A549 (cell line): ENCODE measurements at regions not wholly inside any gene's neighbourhood (a gene's known extent, or its start where the extent isn't known, plus 50 kb on each side); places are given as distances from the start of the nearest gene placed in this dataset.

Source experiments
- ATAC-seq, 2 experiments: fragments of 200-7000 bp in 1 of 2; fragments of >200 bp in 1 of 2; cut with Nextera tagmentation in 1 of 2; cut with Tn5 transposase in 1 of 2; 3 replicates each; pipeline versions ENCODE4 v1.8.0 to v1.9.1; 2018 to 2020; ENCODE audit warnings: mild to moderate bottlenecking in 1 of 2, moderate library complexity in 1 of 2
- CTCF ChIA-PET: fragments of 300-600 bp; sonication (Branson Sonifier 250); formaldehyde crosslinking; extraction: SDS; loops from one replicate; lab custom pipeline; 2021; ENCODE audit warnings: antibody characterized with exemption, inconsistent platforms; lab: Yijun Ruan, JAX
- POLR2A ChIA-PET: fragments of 350-600 bp; formaldehyde crosslinking; extraction: SDS; loops from one replicate; lab custom pipeline; 2021; ENCODE audit warnings: antibody characterized with exemption, inconsistent platforms; lab: Yijun Ruan, JAX
- DNase-seq, 2 experiments: peaks; one replicate each; pipeline versions ENCODE4 v3.0.0 to v3.0.0-alpha.2; 2011 to 2016; ENCODE audit warnings: low read depth in 1 of 2, low spot score in 1 of 2
- FAIRE-seq: peaks from 2 replicates; lab custom pipeline; 2011; peaks lifted over from hg19 to GRCh38; lab: Jason Lieb, UNC
- H3K27ac ChIP-seq, 2 experiments: fragments of >200 bp; sonication (Bioruptor Twin); formaldehyde crosslinking; 3 replicates each; pipeline ENCODE4 v1.5.1; 2016 to 2017
- H3K4me1 ChIP-seq: fragments of >200 bp; sonication (Bioruptor Twin); formaldehyde crosslinking; 3 replicates; pipeline ENCODE4 v1.6.1; 2016
- H3K4me2 ChIP-seq: fragments of >200 bp; sonication (Bioruptor Twin); formaldehyde crosslinking; 3 replicates; pipeline ENCODE4 v1.6.1; 2016
- H3K4me3 ChIP-seq: fragments of >200 bp; sonication (Bioruptor Twin); formaldehyde crosslinking; 3 replicates; pipeline ENCODE4 v1.5.1; 2016
- H3K9me3 ChIP-seq: fragments of >200 bp; sonication (Bioruptor Twin); formaldehyde crosslinking; 3 replicates; pipeline ENCODE4 v1.6.1; 2016
- BHLHE40 ChIP-seq: IDR thresholded peaks from 2 replicates; pipeline ENCODE4 v1.6.1; 2012; ENCODE audit warnings: low read depth, low read length, inconsistent platforms
- EHF ChIP-seq: fragments of 250-450 bp; sonication (Bioruptor Pico); IDR thresholded peaks from 2 replicates; pipeline ENCODE4 v1.5.0; 2020; ENCODE audit warnings: mild to moderate bottlenecking
- EHMT2 ChIP-seq: fragments of 200-600 bp; sonication (generic); IDR thresholded peaks from 2 replicates; pipeline ENCODE4 v1.6.1; 2016; ENCODE audit warnings: antibody characterized with exemption, low read depth, mild to moderate bottlenecking, moderate library complexity
- FOSB ChIP-seq: fragments of 250-450 bp; sonication (Bioruptor Pico); IDR thresholded peaks from 2 replicates; pipeline ENCODE4 v1.5.0; 2020; ENCODE audit warnings: mild to moderate bottlenecking, moderate library complexity
- FOSL2 ChIP-seq, 2 experiments: fragments of 450-650 bp in 1 of 2; fragments of >200 bp in 1 of 2; sonication (Bioruptor Twin) in 1 of 2; formaldehyde crosslinking; IDR thresholded peaks; 2 replicates each; pipeline versions ENCODE4 v1.5.0 to v1.6.1; 2016 to 2020; ENCODE audit warnings: mild to moderate bottlenecking in 1 of 2, moderate library complexity in 1 of 2
- GATA3 ChIP-seq: IDR thresholded peaks from 2 replicates; pipeline ENCODE4 v1.6.1; 2012; ENCODE audit warnings: borderline replicate concordance
- HEYL ChIP-seq: fragments of 250-450 bp; sonication (Bioruptor Pico); IDR thresholded peaks from 2 replicates; pipeline ENCODE4 v1.8.0; 2021; ENCODE audit warnings: mild to moderate bottlenecking, moderate library complexity
- HOXA7 ChIP-seq: fragments of 250-450 bp; sonication (Bioruptor Pico); IDR thresholded peaks from 2 replicates; pipeline ENCODE4 v1.5.0; 2020; ENCODE audit warnings: mild to moderate bottlenecking, moderate library complexity
- HOXB13 ChIP-seq: fragments of 250-450 bp; sonication (Bioruptor Pico); IDR thresholded peaks from 2 replicates; pipeline ENCODE4 v1.5.0; 2020; ENCODE audit warnings: low read depth, mild to moderate bottlenecking, moderate library complexity
- HOXB5 ChIP-seq: fragments of 250-450 bp; sonication (Bioruptor Pico); IDR thresholded peaks from 2 replicates; pipeline ENCODE4 v1.5.0; 2020; ENCODE audit warnings: mild to moderate bottlenecking, moderate library complexity
- JUN ChIP-seq, 2 experiments: fragments of >200 bp; sonication (Bioruptor Twin); formaldehyde crosslinking; IDR thresholded peaks; 2 replicates in 1 of 2; 3 replicates in 1 of 2; pipeline ENCODE4 v1.6.1; 2016 to 2017
- KDM1A ChIP-seq: fragments of 200-600 bp; sonication (generic); IDR thresholded peaks from 2 replicates; pipeline ENCODE4 v1.6.1; 2016; ENCODE audit warnings: low read depth, mild to moderate bottlenecking
- KDM5A ChIP-seq: fragments of 200-600 bp; sonication (generic); IDR thresholded peaks from 2 replicates; pipeline ENCODE4 v1.6.1; 2016; ENCODE audit warnings: antibody characterized with exemption, mild to moderate bottlenecking
- MAFK ChIP-seq: fragments of 450-650 bp; IDR thresholded peaks from 2 replicates; pipeline ENCODE4 v1.6.1; 2014; ENCODE audit not compliant: partially characterized antibody
- MAZ ChIP-seq: fragments of 150-350 bp; IDR thresholded peaks from 2 replicates; pipeline ENCODE4 v1.6.1; 2014; ENCODE audit warnings: antibody characterized with exemption, low read depth, low read length, borderline replicate concordance
- MYC ChIP-seq: IDR thresholded peaks from 2 replicates; pipeline ENCODE4 v1.6.1; 2012; ENCODE audit warnings: mild to moderate bottlenecking, inconsistent platforms, low read length, improper control_type of control experiment, borderline replicate concordance
- NFE2L2 ChIP-seq: fragments of 150-350 bp; conservative IDR thresholded peaks from 2 replicates; pipeline ENCODE4 v1.6.1; 2014; ENCODE audit warnings: low read length
- NR3C1 ChIP-seq: fragments of >200 bp; sonication (Bioruptor Twin); formaldehyde crosslinking; IDR thresholded peaks from 3 replicates; pipeline ENCODE4 v1.6.1; 2017
- PHF8 ChIP-seq: fragments of 200-600 bp; sonication (generic); IDR thresholded peaks from 2 replicates; pipeline ENCODE4 v1.6.1; 2016; ENCODE audit warnings: low read depth, mild to moderate bottlenecking, antibody characterized with exemption, moderate library complexity, borderline replicate concordance
- POLR2A ChIP-seq: IDR thresholded peaks from 2 replicates; pipeline ENCODE4 v1.6.1; 2012; ENCODE audit warnings: mild to moderate bottlenecking, low read length
- RARB ChIP-seq: fragments of 250-450 bp; sonication (Bioruptor Pico); IDR thresholded peaks from 2 replicates; pipeline ENCODE4 v1.8.0; 2021; ENCODE audit warnings: mild to moderate bottlenecking, moderate library complexity
- RCOR1 ChIP-seq: fragments of 150-350 bp; IDR thresholded peaks from 2 replicates; pipeline ENCODE4 v1.6.1; 2014; ENCODE audit warnings: antibody characterized with exemption, low read length, low read depth
- SMC3 ChIP-seq: fragments of >200 bp; sonication (Bioruptor Twin); formaldehyde crosslinking; IDR thresholded peaks from 3 replicates; pipeline ENCODE4 v1.6.1; 2018; ENCODE audit warnings: inconsistent platforms
- TFCP2L1 ChIP-seq: fragments of 250-450 bp; sonication (Bioruptor Pico); IDR thresholded peaks from 2 replicates; pipeline ENCODE4 v1.5.0; 2021; ENCODE audit warnings: mild to moderate bottlenecking
- TP53 ChIP-seq: fragments of 250-450 bp; sonication (Bioruptor Pico); IDR thresholded peaks from 2 replicates; pipeline ENCODE4 v1.5.0; 2021; ENCODE audit warnings: mild to moderate bottlenecking, moderate library complexity
- ZC3H11A ChIP-seq: fragments of 450-650 bp; IDR thresholded peaks from 2 replicates; pipeline ENCODE4 v1.6.1; 2014; ENCODE audit warnings: antibody characterized with exemption, mild to moderate bottlenecking
- ZNF302 ChIP-seq: fragments of 250-450 bp; sonication (Bioruptor Pico); IDR thresholded peaks from 2 replicates; pipeline ENCODE4 v1.9.0; 2021; ENCODE audit warnings: inconsistent platforms, mild to moderate bottlenecking, moderate library complexity
- WGBS: methylation state at CpG from one replicate; pipeline ENCODE4 v1.1.6; 2017; ENCODE audit errors: missing lambda C conversion rate; 5-methylcytosine and 5-hydroxymethylcytosine counted together
- TF ChIP-seq, protein P1 (sequence below): fragments of 450-650 bp; IDR thresholded peaks from 2 replicates; pipeline ENCODE4 v1.6.1; 2014; ENCODE audit warnings: antibody characterized with exemption
- TF ChIP-seq, protein P2 (sequence below): fragments of 200-600 bp; sonication (generic); IDR thresholded peaks from 2 replicates; pipeline ENCODE4 v1.6.1; 2016; ENCODE audit warnings: antibody characterized with exemption, mild to moderate bottlenecking, moderate library complexity
- TF ChIP-seq, protein P3 (sequence below): IDR thresholded peaks from 2 replicates; pipeline ENCODE4 v1.6.1; 2012
- TF ChIP-seq, protein P4 (sequence below): fragments of >200 bp; sonication (Bioruptor Twin); formaldehyde crosslinking; IDR thresholded peaks from 3 replicates; pipeline ENCODE4 v1.5.1; 2016

DNA sequence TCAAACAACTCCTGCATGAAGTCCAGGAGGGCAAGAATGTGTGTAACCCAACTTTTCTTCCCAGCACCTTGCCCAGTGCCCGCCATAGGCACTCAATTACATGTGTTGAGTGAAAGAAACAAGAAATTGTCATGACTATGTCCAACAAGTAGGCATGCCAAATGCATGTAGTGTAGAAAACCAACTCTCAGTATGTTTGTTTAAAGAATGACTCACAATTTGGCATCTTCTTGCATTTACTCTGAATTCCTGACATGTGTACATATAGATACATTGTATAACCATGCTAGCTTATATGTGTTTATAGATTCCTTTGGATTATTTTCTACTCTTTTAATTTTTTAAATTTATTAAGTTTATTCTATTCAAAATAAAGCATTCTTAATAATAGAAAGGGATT lies 305.0 kb downstream of the EFNB2 start:
- WGBS: 71% methylated on average over 1 of the region's 1 CpG
- ATAC-seq: no peak
- CTCF ChIA-PET: no interaction called here
- H3K4me3 ChIP-seq: no peak overlapping the region
- no peak overlapping the region for H3K27ac ChIP-seq
- no peak for FAIRE-seq
- POLR2A ChIA-PET: no interaction called here
- no peak for TF ChIP-seq FOSB
- TF ChIP-seq HEYL (CRISPR knock-in tag): no peak
- TF ChIP-seq, protein P1, sequence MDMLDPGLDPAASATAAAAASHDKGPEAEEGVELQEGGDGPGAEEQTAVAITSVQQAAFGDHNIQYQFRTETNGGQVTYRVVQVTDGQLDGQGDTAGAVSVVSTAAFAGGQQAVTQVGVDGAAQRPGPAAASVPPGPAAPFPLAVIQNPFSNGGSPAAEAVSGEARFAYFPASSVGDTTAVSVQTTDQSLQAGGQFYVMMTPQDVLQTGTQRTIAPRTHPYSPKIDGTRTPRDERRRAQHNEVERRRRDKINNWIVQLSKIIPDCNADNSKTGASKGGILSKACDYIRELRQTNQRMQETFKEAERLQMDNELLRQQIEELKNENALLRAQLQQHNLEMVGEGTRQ: no peak
- TF ChIP-seq MYC: no peak
- no peak for TF ChIP-seq RCOR1
- TF ChIP-seq, protein P2, sequence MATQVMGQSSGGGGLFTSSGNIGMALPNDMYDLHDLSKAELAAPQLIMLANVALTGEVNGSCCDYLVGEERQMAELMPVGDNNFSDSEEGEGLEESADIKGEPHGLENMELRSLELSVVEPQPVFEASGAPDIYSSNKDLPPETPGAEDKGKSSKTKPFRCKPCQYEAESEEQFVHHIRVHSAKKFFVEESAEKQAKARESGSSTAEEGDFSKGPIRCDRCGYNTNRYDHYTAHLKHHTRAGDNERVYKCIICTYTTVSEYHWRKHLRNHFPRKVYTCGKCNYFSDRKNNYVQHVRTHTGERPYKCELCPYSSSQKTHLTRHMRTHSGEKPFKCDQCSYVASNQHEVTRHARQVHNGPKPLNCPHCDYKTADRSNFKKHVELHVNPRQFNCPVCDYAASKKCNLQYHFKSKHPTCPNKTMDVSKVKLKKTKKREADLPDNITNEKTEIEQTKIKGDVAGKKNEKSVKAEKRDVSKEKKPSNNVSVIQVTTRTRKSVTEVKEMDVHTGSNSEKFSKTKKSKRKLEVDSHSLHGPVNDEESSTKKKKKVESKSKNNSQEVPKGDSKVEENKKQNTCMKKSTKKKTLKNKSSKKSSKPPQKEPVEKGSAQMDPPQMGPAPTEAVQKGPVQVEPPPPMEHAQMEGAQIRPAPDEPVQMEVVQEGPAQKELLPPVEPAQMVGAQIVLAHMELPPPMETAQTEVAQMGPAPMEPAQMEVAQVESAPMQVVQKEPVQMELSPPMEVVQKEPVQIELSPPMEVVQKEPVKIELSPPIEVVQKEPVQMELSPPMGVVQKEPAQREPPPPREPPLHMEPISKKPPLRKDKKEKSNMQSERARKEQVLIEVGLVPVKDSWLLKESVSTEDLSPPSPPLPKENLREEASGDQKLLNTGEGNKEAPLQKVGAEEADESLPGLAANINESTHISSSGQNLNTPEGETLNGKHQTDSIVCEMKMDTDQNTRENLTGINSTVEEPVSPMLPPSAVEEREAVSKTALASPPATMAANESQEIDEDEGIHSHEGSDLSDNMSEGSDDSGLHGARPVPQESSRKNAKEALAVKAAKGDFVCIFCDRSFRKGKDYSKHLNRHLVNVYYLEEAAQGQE: no peak
- no peak for TF ChIP-seq NR3C1
- TF ChIP-seq MAFK: no peak
- TF ChIP-seq TFCP2L1: no peak
- TF ChIP-seq KDM5A: no peak
- TF ChIP-seq RARB (CRISPR knock-in tag): no peak
- no peak for TF ChIP-seq POLR2A
- no peak for TF ChIP-seq SMC3
- TF ChIP-seq GATA3: no peak
- TF ChIP-seq PHF8: no peak
- TF ChIP-seq ZNF302: no peak
- TF ChIP-seq HOXB13 (CRISPR knock-in tag): no peak
- no peak for TF ChIP-seq EHMT2
- no peak for TF ChIP-seq JUN (IDR thresholded peaks at IDR 0.05)
- no peak for TF ChIP-seq HOXA7 (CRISPR knock-in tag)
- H3K4me1 ChIP-seq: no peaks in the 10 kb centered on the region
- no peaks in the 10 kb centered on the region for H3K9me3 ChIP-seq
- DNase-seq: peak in 1 of 2 experiments; percentile 3
- no peak overlapping the region for H3K4me2 ChIP-seq

DNA sequence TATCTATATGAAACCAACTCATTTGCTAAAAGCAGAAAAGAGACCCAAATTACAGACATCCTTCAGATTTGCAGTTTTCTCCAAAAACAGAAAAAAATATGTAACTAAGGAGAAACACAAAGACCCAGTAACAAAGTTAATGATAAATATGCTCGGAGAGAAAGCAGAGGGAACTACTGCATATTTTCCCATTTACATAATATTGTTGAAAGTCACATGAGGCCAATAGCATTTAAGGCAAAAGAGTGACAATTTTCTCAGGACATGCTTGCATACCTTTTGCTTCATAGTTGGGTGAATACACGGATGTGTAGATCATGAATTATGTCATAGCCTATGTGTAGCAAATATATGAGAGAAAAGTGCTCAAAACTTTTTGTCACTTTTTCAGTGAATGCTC lies 310.3 kb downstream of the EFNB2 start:
- CTCF ChIA-PET: no interaction called here
- H3K4me3 ChIP-seq: no peak overlapping the region
- FAIRE-seq (no peak), ATAC-seq (no peak)
- no peak overlapping the region for H3K4me2 ChIP-seq
- no peaks in the 10 kb centered on the region for H3K4me1 ChIP-seq
- TF ChIP-seq ZNF302: no peak
- no peak for TF ChIP-seq BHLHE40
- TF ChIP-seq JUN (IDR thresholded peaks at IDR 0.05): no peak
- TF ChIP-seq KDM5A: no peak
- no peak for TF ChIP-seq MAZ
- no peak for TF ChIP-seq NFE2L2
- TF ChIP-seq, protein P1: no peak
- no peak for TF ChIP-seq RARB (CRISPR knock-in tag)
- no peak for TF ChIP-seq KDM1A
- TF ChIP-seq RCOR1: no peak
- TF ChIP-seq EHF (CRISPR knock-in tag): no peak
- no peak for TF ChIP-seq HOXB5
- TF ChIP-seq FOSL2 (IDR thresholded peaks at IDR 0.05): no peak
- no peak for TF ChIP-seq FOSL2 (CRISPR knock-in tag; IDR thresholded peaks at IDR 0.05)
- TF ChIP-seq ZC3H11A: no peak
- TF ChIP-seq TP53 (CRISPR knock-in tag): no peak
- TF ChIP-seq, protein P3, sequence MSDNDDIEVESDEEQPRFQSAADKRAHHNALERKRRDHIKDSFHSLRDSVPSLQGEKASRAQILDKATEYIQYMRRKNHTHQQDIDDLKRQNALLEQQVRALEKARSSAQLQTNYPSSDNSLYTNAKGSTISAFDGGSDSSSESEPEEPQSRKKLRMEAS: no peak
- TF ChIP-seq, protein P4, sequence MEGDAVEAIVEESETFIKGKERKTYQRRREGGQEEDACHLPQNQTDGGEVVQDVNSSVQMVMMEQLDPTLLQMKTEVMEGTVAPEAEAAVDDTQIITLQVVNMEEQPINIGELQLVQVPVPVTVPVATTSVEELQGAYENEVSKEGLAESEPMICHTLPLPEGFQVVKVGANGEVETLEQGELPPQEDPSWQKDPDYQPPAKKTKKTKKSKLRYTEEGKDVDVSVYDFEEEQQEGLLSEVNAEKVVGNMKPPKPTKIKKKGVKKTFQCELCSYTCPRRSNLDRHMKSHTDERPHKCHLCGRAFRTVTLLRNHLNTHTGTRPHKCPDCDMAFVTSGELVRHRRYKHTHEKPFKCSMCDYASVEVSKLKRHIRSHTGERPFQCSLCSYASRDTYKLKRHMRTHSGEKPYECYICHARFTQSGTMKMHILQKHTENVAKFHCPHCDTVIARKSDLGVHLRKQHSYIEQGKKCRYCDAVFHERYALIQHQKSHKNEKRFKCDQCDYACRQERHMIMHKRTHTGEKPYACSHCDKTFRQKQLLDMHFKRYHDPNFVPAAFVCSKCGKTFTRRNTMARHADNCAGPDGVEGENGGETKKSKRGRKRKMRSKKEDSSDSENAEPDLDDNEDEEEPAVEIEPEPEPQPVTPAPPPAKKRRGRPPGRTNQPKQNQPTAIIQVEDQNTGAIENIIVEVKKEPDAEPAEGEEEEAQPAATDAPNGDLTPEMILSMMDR: no peak
- TF ChIP-seq, all 56 proteins: peak for 0
- DNase-seq: no peak
- H3K27ac ChIP-seq: no peak overlapping the region
- H3K9me3 ChIP-seq: no peaks in the 10 kb centered on the region
- POLR2A ChIA-PET: no interaction called here
- 15% methylated on average over 2 of the region's 2 CpGs for WGBS
